ENCODE measurements at regions not wholly inside any gene's neighbourhood (a gene's known extent, or its start where the extent isn't known, plus 50 kb on each side); places are given as distances from the start of the nearest gene placed in this dataset.

DNA sequence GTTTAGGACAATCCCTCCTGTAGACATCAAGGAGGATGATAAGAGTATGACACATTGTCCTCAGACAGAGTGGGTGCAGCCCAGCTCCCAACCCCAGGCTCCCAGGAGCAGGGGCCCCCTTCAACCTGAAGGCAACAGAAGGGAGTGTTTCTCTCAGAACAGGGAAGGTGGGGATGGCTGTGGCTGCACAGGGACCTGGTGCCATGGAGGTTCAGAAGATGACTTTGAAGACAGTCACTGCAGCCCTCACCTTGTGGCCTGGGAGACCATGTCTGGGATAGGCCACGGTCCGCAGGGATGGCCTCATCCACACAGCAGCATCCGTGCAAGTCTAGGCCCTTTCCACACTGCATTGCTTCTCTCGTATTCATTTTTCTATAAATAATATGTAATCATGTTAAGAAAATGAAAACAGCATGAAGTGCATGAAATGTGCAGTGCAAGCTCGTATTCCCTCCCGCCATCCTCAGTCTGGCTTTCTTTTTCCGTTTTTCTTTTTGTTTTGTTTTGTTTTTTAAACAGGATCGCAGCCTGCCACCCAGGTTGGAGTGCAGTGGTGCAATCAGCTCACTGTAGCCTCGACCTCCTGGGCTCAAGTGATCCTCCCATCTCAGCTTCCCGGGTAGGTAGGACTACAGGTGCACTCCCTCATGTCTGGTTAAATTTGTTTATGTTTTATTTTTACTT, 71.1 kb downstream of the METRNL start:
- TF ChIP-seq, protein P1, sequence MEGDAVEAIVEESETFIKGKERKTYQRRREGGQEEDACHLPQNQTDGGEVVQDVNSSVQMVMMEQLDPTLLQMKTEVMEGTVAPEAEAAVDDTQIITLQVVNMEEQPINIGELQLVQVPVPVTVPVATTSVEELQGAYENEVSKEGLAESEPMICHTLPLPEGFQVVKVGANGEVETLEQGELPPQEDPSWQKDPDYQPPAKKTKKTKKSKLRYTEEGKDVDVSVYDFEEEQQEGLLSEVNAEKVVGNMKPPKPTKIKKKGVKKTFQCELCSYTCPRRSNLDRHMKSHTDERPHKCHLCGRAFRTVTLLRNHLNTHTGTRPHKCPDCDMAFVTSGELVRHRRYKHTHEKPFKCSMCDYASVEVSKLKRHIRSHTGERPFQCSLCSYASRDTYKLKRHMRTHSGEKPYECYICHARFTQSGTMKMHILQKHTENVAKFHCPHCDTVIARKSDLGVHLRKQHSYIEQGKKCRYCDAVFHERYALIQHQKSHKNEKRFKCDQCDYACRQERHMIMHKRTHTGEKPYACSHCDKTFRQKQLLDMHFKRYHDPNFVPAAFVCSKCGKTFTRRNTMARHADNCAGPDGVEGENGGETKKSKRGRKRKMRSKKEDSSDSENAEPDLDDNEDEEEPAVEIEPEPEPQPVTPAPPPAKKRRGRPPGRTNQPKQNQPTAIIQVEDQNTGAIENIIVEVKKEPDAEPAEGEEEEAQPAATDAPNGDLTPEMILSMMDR (conservative IDR thresholded peaks at IDR 0.05; ENCODE audit: low read depth, low read length), result no peak
- no peak for TF ChIP-seq EZH2 (IDR thresholded peaks at IDR 0.05; ENCODE audit: borderline replicate concordance, low read depth, low read length, poor library complexity, severe bottlenecking)

Data from A673 (cell line).